ENCODE measurements at regions not wholly inside any gene's neighbourhood (a gene's known extent, or its start where the extent isn't known, plus 50 kb on each side); places are given as distances from the start of the nearest gene placed in this dataset.

GRCh38 chr11:126148317-126148716 is 63.1 kb downstream of the RPUSD4 start:
- Mint-ChIP-seq H3K4me3 (no peak overlapping the region), H3K9me3 (peaks cover 9 to 17% of the 10 kb centered on the region in 2 experiments), H3K4me1 (peaks cover 33 to 42% of the 10 kb centered on the region in 2 experiments), H3K27ac (peak overlapping the region in 2 of 3 experiments; percentile 52 to 87; a peak in 3 of 7 replicates), H3K27me3 (ENCODE audit: low read depth) (peaks cover 4% of the 10 kb centered on the region), H3K36me3 (ENCODE audit: insufficient read depth in 1 of 3, low read depth in 3 of 3) (peaks cover 4 to 13% (median 5%) of the 10 kb centered on the region in 3 experiments; a peak in 6 of 7 replicates)
- H3K14ac ChIP-seq (ENCODE audit: insufficient read depth, low read length), result no peak overlapping the region
- no peaks in the 10 kb centered on the region for H3K23me2 ChIP-seq (ENCODE audit: insufficient read length, low read depth, low read length, poor library complexity, severe bottlenecking)
- H3K56ac ChIP-seq (ENCODE audit: insufficient read length, low read depth, low read length), result no peak overlapping the region
- H3K23ac ChIP-seq (ENCODE audit: insufficient read length, low read depth, low read length), result no peak overlapping the region
- no peak overlapping the region for H2BK5ac ChIP-seq (ENCODE audit: insufficient read length, low read length)
- no peak overlapping the region for H4K91ac ChIP-seq (ENCODE audit: insufficient read length, low read depth, low read length)
- no peak overlapping the region for H4K8ac ChIP-seq (replicated peaks; ENCODE audit: insufficient read length, low read depth, low read length)
- peaks cover 10% of the 10 kb centered on the region; the same call in 1 of the 2 replicates for H3K4me1 ChIP-seq (ENCODE audit: insufficient read depth, low read length)
- H3T11ph ChIP-seq (ENCODE audit: low read length), result no peak overlapping the region
- H3K4me2 ChIP-seq (ENCODE audit: insufficient read depth, insufficient read length, low read length), result no peak overlapping the region
- no peak overlapping the region for H4K5ac ChIP-seq (ENCODE audit: insufficient read length, low read depth, low read length)
- H3K27ac ChIP-seq (ENCODE audit: insufficient read length, low read depth, low read length), result no peak overlapping the region
- no peaks in the 10 kb centered on the region for H3K9me3 ChIP-seq (ENCODE audit: control insufficient read depth, low read depth, low read length)
- no peak overlapping the region for H2BK120ac ChIP-seq (ENCODE audit: low read depth, low read length, poor library complexity, severe bottlenecking)
- no peak overlapping the region for H2BK15ac ChIP-seq (ENCODE audit: low read depth, low read length)
- H3K4ac ChIP-seq (ENCODE audit: low read depth, low read length), result no peak overlapping the region
- no peak overlapping the region for H2AFZ ChIP-seq (ENCODE audit: low read length)
- H2AK5ac ChIP-seq (ENCODE audit: insufficient read length, low read length), result no peak overlapping the region
- H2BK12ac ChIP-seq (ENCODE audit: insufficient read length, low read depth, low read length), result no peak overlapping the region
- H3K9ac ChIP-seq (ENCODE audit: extremely low read depth, insufficient read length, low read length), result no peak overlapping the region
- no peaks in the 10 kb centered on the region for H3K79me2 ChIP-seq (ENCODE audit: insufficient read depth, low read length)
- no peak for TF ChIP-seq CTCF (conservative IDR thresholded peaks at IDR 0.05)
- no peak overlapping the region for H2BK20ac ChIP-seq (ENCODE audit: low read depth, low read length, poor library complexity, severe bottlenecking)
- no CpG with 5 or more reads among the region's 2 CpGs for WGBS (ENCODE audit: extremely low coverage, insufficient read length, low lambda C conversion rate)
- no peak for DNase-seq
- no peaks in the 10 kb centered on the region for H3K27me3 ChIP-seq (ENCODE audit: insufficient read depth, low read length)
- H3K18ac ChIP-seq (ENCODE audit: insufficient read length, low read depth, low read length), result no peak overlapping the region
- H4K20me1 ChIP-seq (ENCODE audit: control insufficient read depth, insufficient read depth, insufficient read length), result no peaks in the 10 kb centered on the region
- no peaks in the 10 kb centered on the region for H3K79me1 ChIP-seq (ENCODE audit: insufficient read depth, low read depth, low read length, poor library complexity, severe bottlenecking)

Measured in H9 (cell line).